ENCODE measurements at regions not wholly inside any gene's neighbourhood (a gene's known extent, or its start where the extent isn't known, plus 50 kb on each side); places are given as distances from the start of the nearest gene placed in this dataset.
"Not testable (repeated sequence)": the region's sequence is repeated elsewhere in the genome, so short reads cannot be mapped to it uniquely, and the experiment has no call there.

DNA sequence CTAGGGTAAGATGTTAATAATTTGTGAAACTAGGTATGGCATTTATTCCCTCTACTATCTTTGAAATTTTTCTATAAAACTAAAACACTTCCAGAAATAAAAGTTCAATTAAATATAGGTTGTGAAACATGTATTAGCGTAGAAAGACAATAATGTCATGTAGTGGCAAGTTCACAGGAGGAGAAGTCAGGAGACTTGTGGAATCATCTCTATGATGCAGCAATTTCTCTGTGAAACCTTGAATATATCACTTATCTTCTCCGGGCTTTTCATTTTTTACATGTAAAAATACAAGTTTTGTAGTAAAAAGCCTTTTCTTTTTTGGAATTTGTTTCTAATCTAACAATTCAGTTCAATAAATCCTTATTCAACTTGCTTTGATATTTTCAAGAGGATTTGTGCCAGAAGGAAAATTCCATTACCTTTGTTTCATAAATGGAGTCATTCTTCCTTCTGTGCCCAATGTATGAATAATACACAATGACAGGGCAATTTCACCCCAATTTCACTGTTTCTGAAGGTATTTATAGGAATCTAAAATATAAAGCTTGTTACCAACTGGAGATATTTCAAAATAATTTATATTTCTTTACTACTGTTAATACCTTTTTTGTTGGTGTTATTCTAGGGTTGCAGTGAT is 758.3 kb downstream of the FAM181B start:
- no peak for DNase-seq (ENCODE audit: extremely low read depth, low read depth)
- TF ChIP-seq, protein P1, sequence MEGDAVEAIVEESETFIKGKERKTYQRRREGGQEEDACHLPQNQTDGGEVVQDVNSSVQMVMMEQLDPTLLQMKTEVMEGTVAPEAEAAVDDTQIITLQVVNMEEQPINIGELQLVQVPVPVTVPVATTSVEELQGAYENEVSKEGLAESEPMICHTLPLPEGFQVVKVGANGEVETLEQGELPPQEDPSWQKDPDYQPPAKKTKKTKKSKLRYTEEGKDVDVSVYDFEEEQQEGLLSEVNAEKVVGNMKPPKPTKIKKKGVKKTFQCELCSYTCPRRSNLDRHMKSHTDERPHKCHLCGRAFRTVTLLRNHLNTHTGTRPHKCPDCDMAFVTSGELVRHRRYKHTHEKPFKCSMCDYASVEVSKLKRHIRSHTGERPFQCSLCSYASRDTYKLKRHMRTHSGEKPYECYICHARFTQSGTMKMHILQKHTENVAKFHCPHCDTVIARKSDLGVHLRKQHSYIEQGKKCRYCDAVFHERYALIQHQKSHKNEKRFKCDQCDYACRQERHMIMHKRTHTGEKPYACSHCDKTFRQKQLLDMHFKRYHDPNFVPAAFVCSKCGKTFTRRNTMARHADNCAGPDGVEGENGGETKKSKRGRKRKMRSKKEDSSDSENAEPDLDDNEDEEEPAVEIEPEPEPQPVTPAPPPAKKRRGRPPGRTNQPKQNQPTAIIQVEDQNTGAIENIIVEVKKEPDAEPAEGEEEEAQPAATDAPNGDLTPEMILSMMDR (IDR thresholded peaks at IDR 0.05; ENCODE audit: low read depth, low read length, missing control alignments): no peak
- H3K4me3 ChIP-seq (replicated peaks; ENCODE audit: low read depth, low read length): no peak overlapping the region

DNA sequence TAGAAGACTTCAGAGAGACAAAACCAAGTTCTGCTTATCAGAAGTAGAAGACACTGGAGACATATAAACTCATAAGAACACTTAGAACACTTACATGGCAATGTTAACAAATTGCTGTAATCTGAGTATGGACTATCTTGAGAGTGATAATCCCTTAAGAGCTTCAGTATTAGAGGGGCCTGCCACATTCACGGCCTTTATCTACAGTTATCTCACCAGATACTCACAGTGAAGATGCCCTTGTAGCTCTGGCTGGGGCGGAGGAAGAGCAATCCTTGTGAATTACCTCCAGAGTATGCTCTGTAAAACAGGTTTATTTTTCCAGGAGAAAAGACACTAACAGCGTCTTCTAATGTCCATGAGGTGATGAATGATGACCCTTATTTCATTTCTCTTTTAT is 762.8 kb downstream of the FAM181B start:
- TF ChIP-seq, protein P1 (IDR thresholded peaks at IDR 0.05; ENCODE audit: low read depth, low read length, missing control alignments): no peak
- H3K4me3 ChIP-seq (replicated peaks; ENCODE audit: low read depth, low read length): no peak overlapping the region
- DNase-seq (ENCODE audit: extremely low read depth, low read depth): no peak

DNA sequence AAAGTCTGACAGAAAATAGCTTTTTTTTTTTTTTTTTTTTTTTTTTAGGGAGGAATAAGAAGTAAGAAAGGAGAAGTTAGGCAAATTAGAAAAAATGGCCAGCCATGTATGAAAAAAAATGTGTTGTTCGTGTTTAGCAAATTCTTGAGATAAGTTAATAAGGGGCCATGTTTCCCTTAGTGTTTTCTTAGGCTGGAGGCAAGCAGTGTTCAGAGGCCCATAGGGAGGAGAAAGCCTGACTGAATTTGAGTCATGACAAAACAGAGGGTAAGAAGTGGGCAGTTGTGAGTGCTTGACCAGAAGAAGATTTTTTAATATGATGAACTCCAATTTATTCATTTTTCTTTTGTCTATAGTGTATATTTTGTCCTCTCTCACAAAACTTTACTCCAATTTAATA is 766.4 kb downstream of the FAM181B start:
- TF ChIP-seq, protein P1 (IDR thresholded peaks at IDR 0.05; ENCODE audit: low read depth, low read length, missing control alignments): no peak
- H3K4me3 ChIP-seq (replicated peaks; ENCODE audit: low read depth, low read length): no peak overlapping the region
- DNase-seq (ENCODE audit: extremely low read depth, low read depth): no peak

DNA sequence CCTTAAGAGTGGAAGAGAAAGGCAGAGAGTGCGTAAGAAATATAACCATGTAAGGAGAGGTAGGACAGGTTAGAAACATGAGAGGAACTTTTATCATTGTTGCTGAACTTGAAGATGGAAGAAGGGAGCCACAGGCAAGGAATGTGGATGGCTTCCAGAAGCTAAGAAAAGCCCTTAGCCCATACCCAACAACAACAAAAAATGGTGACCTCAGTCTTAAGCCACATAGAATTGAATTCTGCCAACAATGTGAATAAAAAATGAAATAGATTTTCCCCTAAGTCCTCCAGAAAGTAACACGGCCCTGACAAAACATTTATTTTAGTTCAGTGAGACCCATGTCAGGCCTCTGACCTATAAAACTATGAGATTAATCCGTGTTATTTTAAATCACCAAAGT is 767.3 kb downstream of the FAM181B start:
- TF ChIP-seq, protein P1 (IDR thresholded peaks at IDR 0.05; ENCODE audit: low read depth, low read length, missing control alignments): no peak
- H3K4me3 ChIP-seq (replicated peaks; ENCODE audit: low read depth, low read length): no peak overlapping the region
- DNase-seq (ENCODE audit: extremely low read depth, low read depth): no peak

DNA sequence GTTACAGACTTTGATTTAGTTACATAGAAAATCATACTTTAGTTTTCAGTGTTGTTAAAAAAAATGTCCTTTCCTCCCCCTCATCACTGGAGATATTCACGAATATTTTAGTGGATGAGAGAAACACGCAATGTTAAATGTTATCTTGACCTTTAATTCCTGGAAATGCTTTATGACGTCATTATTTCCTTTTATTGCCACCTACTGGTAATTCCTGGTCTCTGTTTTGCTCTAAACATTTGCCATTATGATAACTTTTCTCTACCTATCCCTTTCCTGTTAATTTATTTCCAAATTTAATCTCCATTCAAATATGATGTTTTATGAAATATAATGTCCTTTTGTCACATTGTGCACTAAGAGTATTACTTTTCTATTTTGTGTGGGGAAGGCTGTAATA is 770.6 kb downstream of the FAM181B start:
- TF ChIP-seq, protein P1 (IDR thresholded peaks at IDR 0.05; ENCODE audit: low read depth, low read length, missing control alignments): no peak
- no peak for DNase-seq (ENCODE audit: extremely low read depth, low read depth)
- no peak overlapping the region for H3K4me3 ChIP-seq (replicated peaks; ENCODE audit: low read depth, low read length)

DNA sequence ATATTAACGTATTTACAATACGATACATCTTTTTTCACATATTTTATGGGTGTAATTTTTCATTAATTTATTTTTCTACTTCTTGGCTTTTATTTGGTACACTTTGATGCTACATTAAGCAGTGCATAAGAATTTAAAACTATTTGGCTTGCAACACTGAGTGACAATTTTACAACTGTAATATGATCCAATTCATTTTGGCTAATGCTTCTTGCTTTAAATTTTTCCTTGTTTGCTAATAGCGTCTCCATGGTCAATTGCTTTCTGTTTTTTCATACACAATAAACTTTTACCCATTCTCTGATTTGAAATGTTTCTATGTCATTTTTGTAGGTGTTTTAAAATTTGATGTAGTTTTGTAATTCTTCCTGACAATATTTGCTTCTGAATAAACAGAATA is 773.2 kb downstream of the FAM181B start:
- no peak for DNase-seq (ENCODE audit: extremely low read depth, low read depth)
- TF ChIP-seq, protein P1 (IDR thresholded peaks at IDR 0.05; ENCODE audit: low read depth, low read length, missing control alignments): no peak
- no peak overlapping the region for H3K4me3 ChIP-seq (replicated peaks; ENCODE audit: low read depth, low read length)

DNA sequence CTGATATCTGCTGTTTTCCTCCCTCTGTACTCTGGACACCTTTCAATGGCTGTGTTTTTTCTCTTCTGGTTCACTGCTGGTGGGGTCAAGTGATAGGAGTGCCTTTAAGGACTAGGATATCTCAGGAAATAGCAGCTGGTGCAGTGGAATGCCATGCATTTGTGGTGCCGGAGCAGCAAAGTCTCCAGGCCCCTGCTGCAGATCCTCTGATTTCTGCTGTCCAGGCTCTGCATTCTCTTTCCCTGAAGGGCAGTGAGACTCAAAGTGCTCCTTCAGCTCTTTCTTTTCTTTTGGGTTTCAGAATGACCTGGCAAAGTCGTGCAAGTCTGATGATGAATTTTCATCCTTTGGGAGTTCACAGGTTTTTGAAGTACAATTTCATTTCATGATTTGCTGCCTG is 774.3 kb downstream of the FAM181B start:
- no peak for DNase-seq (ENCODE audit: extremely low read depth, low read depth)
- H3K4me3 ChIP-seq (replicated peaks; ENCODE audit: low read depth, low read length): no peak overlapping the region
- TF ChIP-seq, protein P1 (IDR thresholded peaks at IDR 0.05; ENCODE audit: low read depth, low read length, missing control alignments): no peak

DNA sequence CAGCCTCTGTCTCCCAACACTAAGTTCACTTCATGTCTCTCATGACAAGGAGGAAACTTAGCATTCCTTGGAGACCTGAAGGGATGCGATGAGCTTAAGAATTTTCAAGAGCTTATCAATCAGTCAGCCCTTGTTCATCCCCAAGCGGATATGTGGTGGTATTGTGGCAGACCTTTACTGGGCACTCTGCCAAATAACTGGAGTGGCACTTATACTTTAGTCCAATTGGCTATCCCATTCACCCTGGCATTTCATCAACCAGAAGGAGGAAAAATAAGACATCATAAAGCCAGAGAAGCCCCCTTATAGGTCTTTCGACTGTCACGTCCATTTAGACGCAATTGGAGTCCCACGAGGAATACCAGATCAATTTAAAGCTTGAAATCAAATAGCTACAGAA is 779.4 kb downstream of the FAM181B start:
- not testable (repeated sequence) for DNase-seq (ENCODE audit: extremely low read depth, low read depth); H3K4me3 ChIP-seq (replicated peaks; ENCODE audit: low read depth, low read length)

Data from HFF-Myc (cell line).